ENCODE measurements at regions not wholly inside any gene's neighbourhood (a gene's known extent, or its start where the extent isn't known, plus 50 kb on each side); places are given as distances from the start of the nearest gene placed in this dataset.
A peak's percentile ranks its signal among the peaks of the same experiment; 100 is the strongest.

DNA sequence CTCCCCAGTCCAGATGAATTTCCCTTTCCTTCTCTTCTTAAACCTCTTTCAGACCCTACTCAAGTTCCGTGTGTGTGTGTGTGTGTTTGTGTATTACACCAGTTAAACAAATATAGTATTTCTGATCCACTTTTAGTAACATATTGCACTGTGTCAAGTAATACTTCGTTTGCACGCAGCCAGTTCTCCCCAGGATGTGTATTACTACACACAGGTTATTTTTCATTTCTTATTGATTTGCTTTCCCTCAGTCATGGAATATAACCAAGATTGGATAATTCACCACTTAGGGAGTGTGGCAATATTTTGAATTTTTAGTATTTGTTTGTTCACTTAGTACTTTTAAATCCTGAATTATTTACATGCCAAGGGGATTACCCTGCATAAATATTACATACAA, 667.0 kb downstream of the NR2F2 start:
- ChIA-PET CTCF (interaction anchor here (1.5 kb wide), 1 partner anchor 13 kb away, joined by 3 read pairs; no protein-coding TSS in a partner anchor), POLR2A (no interaction called here)
- Histone ChIP-seq H3K9ac (replicated peaks; ENCODE audit: extremely low read depth, insufficient read depth, low read length) (no peak overlapping the region), H3K36me3 (ENCODE audit: control insufficient read depth in 2 of 2, extremely low read depth in 1 of 2, insufficient read depth in 2 of 2, low read length in 2 of 2) (no peaks in the 10 kb centered on the region), H3K9me3 (replicated peaks; ENCODE audit: control insufficient read depth, insufficient read depth, low read length) (no peaks in the 10 kb centered on the region), H3K27ac (ENCODE audit: insufficient read depth, low read depth, low read length) (no peak overlapping the region), H4K20me1 (replicated peaks; ENCODE audit: control insufficient read depth, extremely low read depth, insufficient read depth, low read length) (no peaks in the 10 kb centered on the region), H3K4me1 (ENCODE audit: control insufficient read depth, extremely low read depth, insufficient read depth, low read length) (peaks cover 15% of the 10 kb centered on the region), H2AFZ (ENCODE audit: low read depth, low read length) (peak overlapping the region; percentile 59), H3K9me1 (replicated peaks; ENCODE audit: control insufficient read depth, extremely low read depth, insufficient read depth, low read length) (no peaks in the 10 kb centered on the region), H3K4me2 (ENCODE audit: insufficient read depth, low read length) (no peak overlapping the region), H3K27me3 (ENCODE audit: control insufficient read depth in 2 of 2, insufficient read depth in 2 of 2, low read length in 2 of 2) (no peaks in the 10 kb centered on the region), H3K79me2 (ENCODE audit: control insufficient read depth, insufficient read depth, low read length) (no peaks in the 10 kb centered on the region), H3K4me3 (replicated peaks in 1 of 3; ENCODE audit: insufficient read depth in 1 of 3, low read depth in 1 of 3, low read length in 3 of 3) (no peak overlapping the region)
- intact Hi-C loops (cut with micrococcal nuclease) (loop anchor here (10.0 kb wide), 1 partner anchor 573 kb away; no protein-coding TSS in a partner anchor), dilution Hi-C loops (cut with MboI; ENCODE audit: extremely low pct_ligation_motif_present, low sequenced_read_pairs) (no loop called here)
- FAIRE-seq = no peak
- no peak for DNase-seq (ENCODE audit: low read depth, low spot score)
- TF ChIP-seq JUN (IDR thresholded peaks at IDR 0.05; ENCODE audit: borderline replicate concordance, insufficient read depth, insufficient read length, low read depth) (no peak), POLR2AphosphoS5 (IDR thresholded peaks at IDR 0.05; ENCODE audit: insufficient read depth, low read depth, low read length) (no peak), FOS (IDR thresholded peaks at IDR 0.05; ENCODE audit: borderline replicate concordance, insufficient read depth, low read length) (no peak), GATA2 (IDR thresholded peaks at IDR 0.05; ENCODE audit: insufficient read depth, insufficient read length, low read depth, low read length) (no peak), POLR2A (IDR thresholded peaks at IDR 0.05; ENCODE audit: low read depth, low read length) (no peak), MYC (IDR thresholded peaks at IDR 0.05; ENCODE audit: low read depth, low read length) (no peak), EZH2 (IDR thresholded peaks at IDR 0.05; ENCODE audit: borderline replicate concordance, low read depth, low read length, severe bottlenecking) (no peak)
- TF ChIP-seq, protein P1, sequence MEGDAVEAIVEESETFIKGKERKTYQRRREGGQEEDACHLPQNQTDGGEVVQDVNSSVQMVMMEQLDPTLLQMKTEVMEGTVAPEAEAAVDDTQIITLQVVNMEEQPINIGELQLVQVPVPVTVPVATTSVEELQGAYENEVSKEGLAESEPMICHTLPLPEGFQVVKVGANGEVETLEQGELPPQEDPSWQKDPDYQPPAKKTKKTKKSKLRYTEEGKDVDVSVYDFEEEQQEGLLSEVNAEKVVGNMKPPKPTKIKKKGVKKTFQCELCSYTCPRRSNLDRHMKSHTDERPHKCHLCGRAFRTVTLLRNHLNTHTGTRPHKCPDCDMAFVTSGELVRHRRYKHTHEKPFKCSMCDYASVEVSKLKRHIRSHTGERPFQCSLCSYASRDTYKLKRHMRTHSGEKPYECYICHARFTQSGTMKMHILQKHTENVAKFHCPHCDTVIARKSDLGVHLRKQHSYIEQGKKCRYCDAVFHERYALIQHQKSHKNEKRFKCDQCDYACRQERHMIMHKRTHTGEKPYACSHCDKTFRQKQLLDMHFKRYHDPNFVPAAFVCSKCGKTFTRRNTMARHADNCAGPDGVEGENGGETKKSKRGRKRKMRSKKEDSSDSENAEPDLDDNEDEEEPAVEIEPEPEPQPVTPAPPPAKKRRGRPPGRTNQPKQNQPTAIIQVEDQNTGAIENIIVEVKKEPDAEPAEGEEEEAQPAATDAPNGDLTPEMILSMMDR (IDR thresholded peaks at IDR 0.05; ENCODE audit: extremely low read depth in 1 of 2, insufficient read depth in 1 of 2, low read depth in 1 of 2, low read length in 2 of 2) = no peak
- TF ChIP-seq, protein P2, sequence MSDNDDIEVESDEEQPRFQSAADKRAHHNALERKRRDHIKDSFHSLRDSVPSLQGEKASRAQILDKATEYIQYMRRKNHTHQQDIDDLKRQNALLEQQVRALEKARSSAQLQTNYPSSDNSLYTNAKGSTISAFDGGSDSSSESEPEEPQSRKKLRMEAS (IDR thresholded peaks at IDR 0.05; ENCODE audit: insufficient read depth, insufficient read length) = no peak
- BruUV-seq (replicated peaks) = no TSS peak

All from endothelial cell of umbilical vein (primary cell).